CD14-positive monocyte (primary cell): ENCODE measurements at regions not wholly inside any gene's neighbourhood (a gene's known extent, or its start where the extent isn't known, plus 50 kb on each side); places are given as distances from the start of the nearest gene placed in this dataset.

ENCODE experiments used
- DNase-seq, 3 donors: peaks; one replicate each; pipeline ENCODE4 v3.0.0-alpha.2; 2011 to 2022
- H2AFZ ChIP-seq: 2 replicates; pipeline ENCODE4 v1.6.0; 2012; ENCODE audit warnings: mild to moderate bottlenecking, low read depth, low read length, inconsistent platforms; ENCODE audit not compliant: insufficient read depth, poor library complexity, severe bottlenecking
- H3K27ac ChIP-seq, 2 donors: 1 replicate in 1 of 2; 2 replicates in 1 of 2; pipeline ENCODE4 v1.5.1; 2012 to 2013; ENCODE audit warnings: low read length in 2 of 2, control low read depth in 1 of 2, inconsistent platforms in 1 of 2, low read depth in 1 of 2, mild to moderate bottlenecking in 1 of 2
- H3K27me3 ChIP-seq, 2 donors: one replicate each; pipeline versions ENCODE4 v1.6.0 to v1.6.1; 2011 to 2013; ENCODE audit warnings: low read length in 2 of 2; ENCODE audit not compliant: control insufficient read depth in 2 of 2, insufficient read depth in 2 of 2
- H3K36me3 ChIP-seq, 2 donors: replicated peaks in 1 of 2; 1 replicate in 1 of 2; 2 replicates in 1 of 2; pipeline versions ENCODE4 v1.5.1 to v1.6.1; 2012 to 2013; ENCODE audit warnings: low read length in 2 of 2, control low read depth in 1 of 2, inconsistent platforms in 1 of 2, mild to moderate bottlenecking in 1 of 2; ENCODE audit not compliant: insufficient read depth in 2 of 2, control insufficient read depth in 1 of 2
- H3K4me1 ChIP-seq, 2 donors: 1 replicate in 1 of 2; 2 replicates in 1 of 2; pipeline versions ENCODE4 v1.5.1 to v1.6.1; 2012 to 2013; ENCODE audit warnings: low read length in 2 of 2, control low read depth in 1 of 2, inconsistent platforms in 1 of 2, mild to moderate bottlenecking in 1 of 2, moderate library complexity in 1 of 2; ENCODE audit not compliant: insufficient read depth in 2 of 2, control insufficient read depth in 1 of 2
- H3K4me2 ChIP-seq: replicated peaks from 2 replicates; pipeline ENCODE3; 2012; ENCODE audit warnings: low read length, moderate library complexity, mild to moderate bottlenecking; ENCODE audit not compliant: poor library complexity, severe bottlenecking; ENCODE audit errors: extremely low read depth
- H3K4me3 ChIP-seq, 3 experiments: fragments of 200-600 bp in 1 of 3; sonication (generic) in 1 of 3; replicated peaks in 1 of 3; 1 replicate in 2 of 3; 2 replicates in 1 of 3; pipeline ENCODE4 v1.5.1; 2011 to 2013; ENCODE audit warnings: low read length in 3 of 3, mild to moderate bottlenecking in 3 of 3, control low read depth in 2 of 3, low read depth in 2 of 3, inconsistent platforms in 1 of 3, moderate library complexity in 1 of 3
- H3K79me2 ChIP-seq: 2 replicates; pipeline ENCODE4 v1.6.0; 2012; ENCODE audit warnings: mild to moderate bottlenecking, control low read depth, inconsistent platforms, low read length, moderate library complexity; ENCODE audit not compliant: insufficient read depth
- H3K9ac ChIP-seq: 2 replicates; pipeline ENCODE4 v1.6.0; 2017; ENCODE audit warnings: low read length, mild to moderate bottlenecking; ENCODE audit not compliant: insufficient read depth, poor library complexity, severe bottlenecking
- H3K9me3 ChIP-seq, 2 donors: replicated peaks in 1 of 2; 1 replicate in 1 of 2; 2 replicates in 1 of 2; pipeline versions ENCODE4 v1.5.1 to v1.6.1; 2012 to 2013; ENCODE audit warnings: low read length in 2 of 2, control low read depth in 1 of 2; ENCODE audit not compliant: control insufficient read depth in 1 of 2, insufficient read depth in 1 of 2
- H4K20me1 ChIP-seq: 2 replicates; pipeline ENCODE4 v1.6.0; 2012; ENCODE audit warnings: mild to moderate bottlenecking, low read length, control low read depth, moderate library complexity; ENCODE audit not compliant: insufficient read depth
- H3K27ac Mint-ChIP-seq, 7 donors: one replicate each; pipeline ENCODE4 v1.8.0; 2020; ENCODE audit warnings: mild to moderate bottlenecking in 7 of 7, mixed read lengths in 7 of 7, moderate library complexity in 6 of 7, inconsistent platforms in 2 of 7
- H3K27me3 Mint-ChIP-seq, 3 donors: one replicate each; pipeline ENCODE4 v1.8.0; 2021 to 2022; ENCODE audit warnings: low read depth in 3 of 3, mild to moderate bottlenecking in 3 of 3, mixed read lengths in 3 of 3, moderate library complexity in 3 of 3, inconsistent platforms in 1 of 3
- H3K36me3 Mint-ChIP-seq, 2 donors: one replicate each; pipeline ENCODE4 v1.8.0; 2020; ENCODE audit warnings: mixed read lengths in 2 of 2, inconsistent platforms in 1 of 2, mild to moderate bottlenecking in 1 of 2
- H3K4me1 Mint-ChIP-seq: one replicate; pipeline ENCODE4 v1.8.0; 2020; ENCODE audit warnings: mild to moderate bottlenecking, mixed read lengths
- H3K4me3 Mint-ChIP-seq, 2 donors: one replicate each; pipeline ENCODE4 v1.8.0; 2020; ENCODE audit warnings: mild to moderate bottlenecking in 2 of 2, mixed read lengths in 2 of 2, moderate library complexity in 1 of 2
- H3K9me3 Mint-ChIP-seq, 7 donors: one replicate each; pipeline ENCODE4 v1.8.0; 2020 to 2022; ENCODE audit warnings: mixed read lengths in 7 of 7, mild to moderate bottlenecking in 6 of 7, moderate library complexity in 6 of 7, inconsistent platforms in 2 of 7
- CTCF ChIP-seq: fragments of 200-600 bp; IDR thresholded peaks from one replicate; pipeline ENCODE4 v1.8.0; 2022; ENCODE audit warnings: antibody characterized with exemption, mild to moderate bottlenecking
- WGBS: methylation state at CpG from one replicate; pipeline ENCODE4 v1.1.5; 2013; ENCODE audit warnings: missing lambda C conversion rate; ENCODE audit not compliant: insufficient coverage; 5-methylcytosine and 5-hydroxymethylcytosine counted together
- intact Hi-C, 2 donors: fragments of 100-400 bp; cut with micrococcal nuclease; formaldehyde crosslinking; loops; one replicate each; pipeline versions ENCODE4 v1.15.0 to v1.15.1; 2023

- Mint-ChIP-seq H3K4me3 (no peak overlapping the region), H3K27me3 (peaks cover 3 to 8% (median 8%) of the 10 kb centered on the region in 3 donors), H3K4me1 (peaks cover 4% of the 10 kb centered on the region), H3K36me3 (no peaks in the 10 kb centered on the region), H3K9me3 (peaks cover 0 to 7% (median 5%) of the 10 kb centered on the region in 7 donors), H3K27ac (no peak overlapping the region)
- intact Hi-C loops: no loop called here
- Histone ChIP-seq H3K27me3 (peaks cover 0 to 10% of the 10 kb centered on the region in 2 donors), H3K79me2 (no peaks in the 10 kb centered on the region), H3K9ac (no peak overlapping the region), H3K36me3 (no peaks in the 10 kb centered on the region), H3K4me2 (no peak overlapping the region), H3K4me3 (no peak overlapping the region), H4K20me1 (no peaks in the 10 kb centered on the region), H3K27ac (no peak overlapping the region), H3K4me1 (no peaks in the 10 kb centered on the region), H3K9me3 (no peaks in the 10 kb centered on the region), H2AFZ (no peak overlapping the region)
- no CpG with 5 or more reads among the region's 3 CpGs for WGBS
- no peak for TF ChIP-seq CTCF
- no peak for DNase-seq
These were observed 216.7 kb upstream of the CELF2 start for GRCh38 chr10:10800961-10801360.

GRCh38 chr10:10803278-10803677, 214.4 kb upstream of the CELF2 start:
- TF ChIP-seq CTCF: no peak
- Histone ChIP-seq H3K27me3 (peaks cover 0 to 3% of the 10 kb centered on the region in 2 donors), H3K4me2 (no peak overlapping the region), H3K27ac (no peak overlapping the region), H4K20me1 (no peaks in the 10 kb centered on the region), H3K9me3 (no peaks in the 10 kb centered on the region), H2AFZ (no peak overlapping the region), H3K36me3 (no peaks in the 10 kb centered on the region), H3K79me2 (no peaks in the 10 kb centered on the region), H3K9ac (no peak overlapping the region), H3K4me3 (no peak overlapping the region), H3K4me1 (no peaks in the 10 kb centered on the region)
- Mint-ChIP-seq H3K4me1 (no peaks in the 10 kb centered on the region), H3K27ac (no peak overlapping the region), H3K4me3 (no peak overlapping the region), H3K27me3 (peaks cover under 1 to 7% (median 2%) of the 10 kb centered on the region in 3 donors), H3K9me3 (peaks cover 0 to 8% (median 5%) of the 10 kb centered on the region in 7 donors), H3K36me3 (no peaks in the 10 kb centered on the region)
- DNase-seq: no peak
- intact Hi-C loops: no loop called here
- WGBS: no CpG with 5 or more reads among the region's 1 CpG
